Spleen (tissue), 7 donors: ENCODE measurements at regions not wholly inside any gene's neighbourhood (a gene's known extent, or its start where the extent isn't known, plus 50 kb on each side); places are given as distances from the start of the nearest gene placed in this dataset.

Experiments used
- CTCF ChIP-seq, 11 experiments: fragments of 200-600 bp in 7 of 11; fragments of 450-650 bp in 4 of 11; sonication (generic) in 4 of 11; IDR thresholded peaks in 8 of 11; conservative IDR thresholded peaks in 3 of 11; 1 replicate in 7 of 11; 2 replicates in 4 of 11; pipeline versions ENCODE4 v1.4.0 to v1.8.0; 2016 to 2021; ENCODE audit warnings: antibody characterized with exemption in 11 of 11, inconsistent platforms in 4 of 11, mild to moderate bottlenecking in 1 of 11
- POLR2A ChIP-seq, 3 donors: fragments of 450-650 bp; IDR thresholded peaks; one replicate each; pipeline ENCODE4 v1.5.1; 2017; ENCODE audit warnings: antibody characterized with exemption in 3 of 3, mild to moderate bottlenecking in 1 of 3
- POLR2AphosphoS5 ChIP-seq, 3 donors: sonication (generic); formaldehyde crosslinking; IDR thresholded peaks; one replicate each; pipeline ENCODE4 v1.5.1; 2017; ENCODE audit warnings: antibody characterized with exemption in 3 of 3
- donor health status: DM: no; HTN: no; CAD: no; lungs with moderate emphysema.
- donor health status: DM: no; HTN: no; CAD: no.
- donor health status: DM: no; HTN: no; CAD: no.

DNA sequence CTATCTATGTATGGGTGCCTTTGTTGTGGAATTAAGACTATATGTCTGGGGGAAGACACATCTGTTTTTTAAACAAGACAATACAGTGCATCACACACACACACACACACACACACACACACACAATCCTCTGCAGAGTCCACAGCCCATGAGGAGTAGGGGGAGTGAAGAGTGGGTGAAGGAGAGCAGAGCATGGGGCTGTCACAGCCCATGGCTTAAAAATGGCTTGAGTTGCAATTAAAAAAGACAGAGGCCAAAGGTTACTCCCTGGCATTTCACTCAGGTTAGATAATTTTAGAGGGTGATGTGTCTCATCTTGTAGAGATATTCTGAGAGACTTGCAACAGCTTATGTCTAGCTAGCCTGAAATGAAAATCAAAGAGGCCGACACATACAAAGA lies 176.5 kb upstream of the PLXNA2 start:
- TF ChIP-seq CTCF (IDR thresholded peaks at IDR 0.05 in 8 of 11, conservative IDR thresholded peaks at IDR 0.05 in 3 of 11) (no peak), POLR2A (IDR thresholded peaks at IDR 0.05) (no peak), POLR2AphosphoS5 (IDR thresholded peaks at IDR 0.05) (no peak)
